GM18907 (cell line): ENCODE measurements at regions not wholly inside any gene's neighbourhood (a gene's known extent, or its start where the extent isn't known, plus 50 kb on each side); places are given as distances from the start of the nearest gene placed in this dataset.

ENCODE experiments used
- ATAC-seq: cut with Tn5 transposase; IDR thresholded peaks from one replicate; pipeline ENCODE4 v1.9.1; 2021; ENCODE audit warnings: mild to moderate bottlenecking, moderate library complexity; ENCODE audit not compliant: unreplicated experiment

DNA sequence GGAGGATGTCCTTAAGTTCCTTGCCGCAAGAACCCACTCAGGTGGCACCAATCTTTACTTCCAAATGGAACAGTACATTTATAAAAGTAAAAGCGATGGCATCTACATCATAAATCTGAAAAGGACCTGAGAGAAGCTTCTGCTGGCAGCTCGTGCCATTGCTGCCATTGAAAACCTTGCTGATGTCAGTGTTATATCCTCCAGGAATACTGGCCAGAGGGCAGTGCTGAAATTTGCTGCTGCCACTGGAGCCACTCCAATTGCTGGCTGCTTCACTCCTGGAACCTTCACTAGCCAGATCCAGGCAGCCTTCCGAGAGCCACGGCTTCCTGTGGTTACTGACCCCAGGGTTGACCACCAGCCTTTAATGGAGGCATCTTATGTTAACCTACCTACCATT is 191.7 kb downstream of the TRIM27 start:
- no peak for ATAC-seq

DNA sequence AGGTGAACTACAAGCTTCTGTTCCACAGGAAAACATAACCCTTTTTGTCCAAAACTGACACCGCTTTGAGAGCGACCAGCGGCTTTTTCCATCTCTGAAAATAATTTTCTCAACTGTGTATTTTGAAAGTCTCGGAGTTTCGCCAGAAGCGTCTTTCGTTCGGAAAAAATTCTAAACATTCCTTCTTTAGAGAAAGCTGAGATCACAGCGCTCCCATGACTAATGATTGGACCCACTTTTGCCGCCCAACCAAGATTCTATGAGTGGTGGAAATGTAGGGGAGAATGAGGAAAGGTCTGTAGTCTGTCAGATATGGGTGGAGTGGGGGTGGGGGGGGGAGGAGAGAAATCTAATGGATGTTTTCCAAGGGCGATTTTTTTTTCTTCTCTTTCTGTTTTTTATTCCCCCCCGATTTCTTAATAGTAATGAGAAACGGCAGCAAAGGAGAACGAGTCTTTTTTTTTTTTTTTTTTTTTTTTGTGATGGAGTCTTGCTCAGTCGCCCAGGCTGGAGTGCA is 189.3 kb downstream of the TRIM27 start:
- ATAC-seq, result no peak

DNA sequence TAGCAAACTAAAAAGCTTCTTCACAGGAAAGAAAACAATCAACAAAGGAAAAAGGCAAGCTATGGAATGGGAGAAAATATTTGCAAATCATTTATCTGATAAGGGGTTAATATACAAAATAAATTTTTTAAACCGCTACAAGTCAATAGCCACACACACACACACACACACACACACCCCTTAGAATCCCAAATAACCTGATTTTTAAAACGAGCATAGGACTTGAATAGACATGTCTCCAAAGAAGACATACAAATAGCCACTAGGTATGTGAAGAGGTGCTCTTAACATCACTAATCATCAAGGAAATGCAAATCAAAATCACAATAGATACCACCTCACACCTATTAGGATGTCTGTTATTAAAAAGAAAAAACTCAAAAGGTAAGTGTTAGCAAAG is 187.7 kb downstream of the TRIM27 start:
- ATAC-seq, result no peak

DNA sequence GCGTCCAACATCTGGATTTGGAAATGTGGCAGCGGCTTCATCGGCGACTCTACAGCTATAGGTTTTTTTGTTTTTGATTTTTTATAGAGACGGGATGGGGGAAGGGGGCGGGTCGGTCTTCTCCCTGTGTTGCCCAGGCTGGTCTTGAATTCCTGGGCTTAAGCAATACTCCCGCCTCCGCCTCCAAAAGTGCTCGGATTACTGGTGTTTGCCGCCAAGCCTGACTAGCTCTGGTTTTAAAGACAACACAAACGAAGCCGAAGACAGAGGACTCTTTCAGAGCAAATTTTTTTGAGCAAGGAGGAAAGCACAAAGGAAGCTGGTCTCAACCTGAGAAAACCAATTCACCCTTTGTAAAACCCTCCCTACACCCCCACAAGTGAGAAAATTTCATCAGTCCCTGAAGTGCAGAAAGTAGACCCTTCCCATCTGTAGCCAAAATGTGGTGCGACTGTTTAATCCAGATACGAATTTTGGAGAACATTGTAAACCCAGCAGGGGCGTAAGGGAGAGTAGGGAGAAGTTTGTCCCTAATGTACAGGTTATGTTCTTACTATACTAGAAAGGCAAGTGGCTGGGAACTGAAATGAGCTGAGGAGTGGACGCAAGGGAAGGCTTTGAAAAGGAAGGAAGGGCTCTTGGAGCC is 185.9 kb downstream of the TRIM27 start:
- no peak for ATAC-seq

DNA sequence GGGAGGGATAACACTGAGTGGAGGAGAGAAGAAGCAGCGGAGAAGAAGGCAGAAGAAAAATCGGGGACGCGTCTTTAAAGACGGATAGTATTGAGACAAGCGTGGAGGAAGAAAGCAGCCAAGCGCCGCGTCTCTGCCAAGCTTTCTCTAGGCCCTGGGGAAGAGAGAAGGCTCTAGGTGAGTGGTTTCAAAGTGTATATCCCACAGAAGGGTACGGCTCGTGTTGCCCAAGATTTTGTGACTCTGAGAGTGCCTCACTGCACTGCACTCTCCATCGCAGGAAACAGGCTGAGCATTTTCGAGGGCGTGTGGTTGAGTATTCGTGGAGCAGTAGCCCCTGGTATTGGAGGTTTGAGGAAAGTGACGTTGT is 185.4 kb downstream of the TRIM27 start:
- no peak for ATAC-seq

DNA sequence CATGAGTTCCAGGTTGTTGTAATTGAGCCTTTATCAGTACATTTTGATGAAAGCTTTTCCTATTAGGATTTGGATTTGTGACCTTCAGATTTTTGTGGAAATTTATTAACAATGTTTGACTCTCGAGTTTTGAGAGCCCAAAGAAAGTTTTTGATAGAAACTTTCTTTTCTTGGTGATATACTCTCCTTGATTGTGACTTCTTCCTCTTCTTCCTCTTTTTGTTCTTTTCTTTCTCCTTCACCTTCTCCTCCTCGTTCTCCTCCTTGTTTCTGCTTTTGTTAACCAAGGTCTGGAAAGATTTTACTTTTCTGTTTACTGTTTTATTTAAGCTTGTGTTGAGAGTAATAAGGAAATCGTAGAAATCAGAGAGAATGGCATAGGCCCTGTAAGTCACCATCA is 182.4 kb downstream of the TRIM27 start:
- ATAC-seq, result no peak

DNA sequence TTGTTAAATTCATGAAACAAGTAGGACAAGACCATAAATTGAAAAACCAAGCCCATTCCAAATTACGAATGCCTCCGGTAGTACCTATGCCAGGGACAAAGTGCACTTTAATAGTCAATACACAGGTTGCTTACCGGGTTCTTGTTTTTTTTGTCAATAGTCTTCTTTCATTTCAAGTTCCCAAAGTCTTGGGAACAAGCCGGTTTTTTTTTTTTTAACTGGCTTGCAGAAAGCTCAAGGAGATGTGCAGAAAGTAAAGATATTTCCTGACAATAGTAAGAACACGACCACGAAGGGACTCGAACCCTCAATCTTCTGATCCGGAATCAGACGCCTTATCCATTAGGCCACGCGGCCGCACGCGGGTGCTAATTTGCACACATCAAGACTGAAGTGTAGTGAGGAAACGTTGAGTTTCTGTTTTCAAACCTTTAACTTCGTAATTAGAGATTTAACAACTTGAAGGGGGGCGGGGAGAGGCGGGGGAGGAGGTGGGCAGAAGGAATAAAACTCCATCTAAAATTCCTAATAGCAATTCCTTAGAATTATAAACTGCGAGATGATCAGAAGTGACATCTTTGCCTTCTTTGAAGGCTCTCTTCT is 181.0 kb downstream of the TRIM27 start:
- ATAC-seq, result no peak

DNA sequence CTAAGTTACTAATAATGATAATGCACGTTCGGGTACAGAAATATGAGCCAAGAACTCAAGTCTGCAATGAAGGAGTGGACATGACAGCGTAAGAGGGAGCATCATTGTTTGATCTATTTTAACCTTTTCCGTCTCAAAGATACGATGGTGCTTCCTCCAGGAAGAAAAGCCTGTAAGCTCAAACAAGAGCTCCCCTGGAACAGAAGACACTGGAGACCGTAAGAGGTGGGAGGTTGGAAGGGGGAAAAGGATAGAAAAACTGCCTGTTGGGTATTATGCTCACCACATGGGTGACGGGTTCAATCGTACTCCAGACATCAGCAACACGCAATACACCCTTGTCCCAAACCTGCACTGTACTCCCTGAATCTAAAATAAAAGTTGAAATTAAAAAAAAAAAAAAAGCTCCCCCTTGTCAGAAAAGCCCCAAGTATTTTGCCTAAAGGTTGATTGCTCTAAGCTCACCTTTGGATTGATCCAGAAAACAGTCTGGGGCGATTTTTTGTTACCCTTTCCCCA is 180.5 kb downstream of the TRIM27 start:
- ATAC-seq, result no peak

DNA sequence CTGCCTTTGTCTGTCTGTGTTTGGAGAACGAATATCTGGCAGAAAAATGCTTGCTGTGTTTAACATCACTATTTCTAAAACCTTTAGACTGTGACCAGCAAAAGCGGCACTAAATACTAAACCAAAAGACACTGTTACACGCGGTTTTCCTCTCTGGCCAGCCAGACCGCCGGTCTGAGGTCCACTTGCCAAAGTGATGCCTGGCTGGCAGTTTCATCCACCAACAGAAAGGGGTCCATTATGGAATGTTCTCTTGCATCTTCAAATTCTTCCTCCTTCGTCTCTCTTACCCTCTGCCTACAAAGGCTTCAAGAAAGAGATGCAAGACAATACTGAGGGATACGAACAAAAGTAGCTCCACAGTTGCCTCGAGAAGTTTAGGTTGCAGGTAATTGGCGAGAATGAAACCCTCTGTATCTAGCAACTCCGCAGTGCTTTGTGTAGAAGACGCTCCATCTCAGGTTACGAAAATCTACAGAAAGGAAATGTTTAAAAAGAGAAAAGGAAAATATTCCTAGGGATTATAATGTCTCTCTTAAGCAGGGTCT is 176.6 kb downstream of the TRIM27 start:
- no peak for ATAC-seq

DNA sequence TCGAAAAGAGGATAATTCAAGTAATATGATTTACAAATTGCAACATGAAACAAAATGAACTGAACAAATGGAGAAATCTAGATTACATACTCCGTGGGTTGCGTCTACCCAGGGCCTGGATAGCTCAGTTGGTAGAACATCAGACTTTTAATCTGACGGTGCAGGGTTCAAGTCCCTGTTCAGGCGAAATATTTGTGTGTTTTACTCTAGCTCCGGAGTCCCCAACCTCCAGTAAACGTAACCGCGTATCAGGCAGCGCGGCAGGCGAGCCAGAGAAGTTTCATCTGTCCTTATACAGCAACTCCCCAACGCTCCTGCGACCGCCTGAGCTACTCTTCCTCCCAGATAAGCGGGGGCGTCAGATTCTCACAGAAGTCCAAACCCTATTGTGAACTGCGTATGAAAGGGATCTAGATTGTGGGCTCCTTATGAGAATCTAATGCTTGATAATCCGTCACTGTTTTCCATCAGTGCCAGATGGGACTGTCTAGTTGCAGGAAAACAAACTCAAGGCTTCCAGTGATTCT is 176.1 kb downstream of the TRIM27 start:
- no peak for ATAC-seq

DNA sequence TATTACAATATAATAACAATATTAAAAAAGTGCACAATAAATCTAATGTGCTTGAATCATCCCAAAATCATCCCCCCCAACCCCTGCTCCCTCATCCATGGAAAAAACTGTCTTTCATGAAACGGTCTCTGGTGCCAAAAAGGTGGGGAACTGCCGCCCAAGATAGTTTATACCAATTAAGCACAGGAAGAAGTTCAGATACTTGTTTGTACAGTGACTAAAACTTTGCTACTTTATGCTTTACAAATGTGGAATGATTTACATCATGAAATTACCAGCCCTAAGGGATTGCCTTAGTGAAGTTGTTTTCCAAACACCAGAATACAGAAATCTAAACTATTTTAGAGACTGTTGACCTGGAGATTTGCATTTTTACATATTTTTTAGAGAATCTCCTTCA is 175.6 kb downstream of the TRIM27 start:
- no peak for ATAC-seq

DNA sequence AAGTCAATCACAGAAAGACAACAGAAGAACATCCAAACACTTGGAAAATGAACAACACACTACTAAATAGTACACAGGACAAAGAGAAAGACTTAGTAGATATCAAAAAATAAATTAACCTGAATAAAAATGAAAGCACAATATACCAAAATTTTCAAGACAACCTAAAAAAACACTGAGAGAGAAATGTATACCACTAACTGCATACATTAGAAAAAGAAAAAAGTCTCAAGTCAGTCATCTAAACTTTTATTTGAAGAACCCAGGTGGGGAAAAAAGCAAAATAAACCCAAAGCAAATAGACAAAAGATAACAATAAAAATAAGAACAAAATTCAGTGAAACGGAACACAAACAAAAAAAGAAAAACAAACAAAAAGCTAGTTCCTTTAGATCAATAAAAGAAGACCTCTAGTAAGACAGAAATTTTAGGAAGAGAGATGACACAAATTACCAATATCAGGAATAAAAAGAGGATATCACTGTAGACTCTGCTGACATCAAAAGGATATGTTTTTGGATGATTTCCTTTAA is 172.8 kb downstream of the TRIM27 start:
- no peak for ATAC-seq

DNA sequence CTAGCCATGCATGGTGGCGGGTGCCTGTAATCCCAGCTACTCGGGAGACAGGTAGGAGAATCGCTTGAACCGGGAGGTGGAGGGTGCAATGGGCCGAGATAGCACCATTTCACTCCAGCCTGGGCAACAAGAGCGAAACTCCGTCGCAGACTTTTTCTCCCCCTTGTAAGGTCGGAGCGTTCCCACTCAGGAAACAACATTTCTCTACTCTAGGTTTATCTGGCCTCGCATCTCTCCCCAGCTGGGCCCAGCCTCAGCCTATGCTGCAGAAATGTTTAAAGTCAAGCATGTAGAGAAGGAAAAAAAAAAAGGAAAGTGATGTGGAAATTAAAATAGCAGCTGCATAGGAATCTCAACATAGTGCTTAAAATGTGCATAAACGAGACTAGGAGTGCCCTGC is 172.3 kb downstream of the TRIM27 start:
- ATAC-seq, result no peak

DNA sequence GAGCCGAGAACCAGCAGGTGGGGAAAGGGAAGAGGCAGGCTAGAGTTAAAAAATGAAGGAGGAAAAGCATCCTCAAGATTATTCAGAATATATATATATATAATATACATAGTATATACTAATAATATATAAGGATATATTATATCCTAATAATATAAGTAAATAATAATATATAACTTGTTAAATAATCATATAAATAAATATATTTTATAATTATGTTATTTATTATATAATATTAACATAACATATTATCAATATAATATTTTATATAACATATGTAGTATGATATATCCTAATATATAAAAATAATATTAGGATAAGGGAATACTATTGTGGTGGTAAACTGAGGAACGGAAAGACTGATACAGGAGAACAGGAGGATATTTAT is 171.8 kb downstream of the TRIM27 start:
- no peak for ATAC-seq

DNA sequence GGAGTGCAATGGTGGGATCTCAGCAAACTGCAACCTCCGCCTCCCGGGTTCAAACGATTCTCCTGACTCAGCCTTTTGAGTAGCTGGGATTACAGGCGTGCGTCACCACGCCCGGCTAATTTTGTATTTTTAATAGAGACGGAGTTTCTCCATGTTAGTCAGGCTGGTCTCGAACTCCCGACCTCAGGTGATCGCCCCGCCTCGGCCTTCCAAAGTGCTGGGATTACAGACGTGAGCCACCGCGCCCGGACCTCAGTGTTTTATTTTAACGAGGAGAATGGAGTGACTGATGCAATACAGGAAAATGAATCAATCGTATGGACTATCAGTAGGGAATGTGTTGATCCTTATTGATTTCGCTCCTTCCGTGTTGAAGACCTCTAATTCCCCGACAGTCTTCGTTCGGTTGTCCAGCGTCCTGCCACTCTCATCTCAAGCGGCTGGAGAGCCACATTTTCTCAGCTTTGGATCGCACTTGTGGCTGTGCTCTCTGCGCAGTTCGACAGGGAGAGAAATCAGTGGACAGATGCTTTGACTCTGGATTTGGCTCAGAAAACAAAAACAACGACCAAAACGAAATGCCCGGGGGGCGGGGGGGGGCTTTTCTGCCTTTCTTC is 166.2 kb downstream of the TRIM27 start:
- no peak for ATAC-seq

DNA sequence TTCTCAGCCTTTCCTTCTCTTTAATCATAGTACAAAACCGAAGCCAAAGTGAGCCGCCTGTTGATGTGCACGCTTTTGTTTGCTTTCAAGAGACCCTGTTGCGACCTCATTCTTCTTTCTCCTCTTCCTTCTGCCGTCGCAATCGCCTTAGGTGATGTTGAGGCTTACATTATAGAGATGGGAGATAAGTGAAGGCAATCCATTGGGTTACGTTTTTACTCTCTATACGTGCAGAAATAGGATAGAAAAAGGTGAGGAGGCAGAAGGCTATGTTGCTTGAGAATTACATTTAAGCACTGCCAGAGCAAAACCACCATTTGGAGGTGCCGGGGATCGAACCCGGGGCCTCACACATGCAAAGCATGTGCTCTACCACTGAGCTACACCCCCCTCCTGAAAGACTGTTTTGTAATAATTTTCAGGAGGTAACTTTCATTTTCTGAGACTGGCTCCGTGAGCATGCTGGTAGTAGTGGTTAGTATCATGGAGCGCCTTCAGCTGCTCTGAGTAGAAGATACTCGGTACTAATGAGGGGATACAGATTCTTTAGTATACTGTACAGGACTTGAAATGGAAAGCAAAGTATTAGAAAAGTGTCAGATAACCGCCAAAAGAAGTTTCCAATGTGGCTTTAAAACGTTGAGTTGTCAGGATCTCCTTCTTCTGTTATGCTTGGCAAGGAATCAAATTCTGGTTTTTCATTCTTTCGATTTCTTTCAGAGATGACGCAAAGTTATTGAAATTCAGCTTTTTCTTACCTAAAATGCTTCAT is 165.6 kb downstream of the TRIM27 start:
- ATAC-seq, result no peak

DNA sequence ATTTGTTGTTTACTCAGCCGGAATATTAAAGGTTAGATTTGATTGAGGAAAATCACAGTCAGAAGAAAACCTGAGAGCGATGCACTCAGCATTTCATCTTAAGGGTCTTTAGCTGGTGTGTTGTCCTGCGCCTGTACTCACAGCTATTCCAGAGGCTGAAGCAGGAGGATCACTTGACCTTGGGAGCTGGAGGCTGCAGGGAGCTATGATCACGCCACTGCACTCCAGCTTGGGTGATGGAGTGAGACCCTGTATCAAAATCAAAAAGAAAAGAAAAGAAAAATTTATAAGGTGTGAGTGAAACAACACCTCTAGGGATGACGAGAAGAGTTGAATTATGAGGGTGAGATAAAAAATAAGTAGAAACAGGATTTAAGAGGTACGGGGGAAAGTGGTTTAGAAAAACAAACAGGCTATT is 165.0 kb downstream of the TRIM27 start:
- ATAC-seq, result no peak

DNA sequence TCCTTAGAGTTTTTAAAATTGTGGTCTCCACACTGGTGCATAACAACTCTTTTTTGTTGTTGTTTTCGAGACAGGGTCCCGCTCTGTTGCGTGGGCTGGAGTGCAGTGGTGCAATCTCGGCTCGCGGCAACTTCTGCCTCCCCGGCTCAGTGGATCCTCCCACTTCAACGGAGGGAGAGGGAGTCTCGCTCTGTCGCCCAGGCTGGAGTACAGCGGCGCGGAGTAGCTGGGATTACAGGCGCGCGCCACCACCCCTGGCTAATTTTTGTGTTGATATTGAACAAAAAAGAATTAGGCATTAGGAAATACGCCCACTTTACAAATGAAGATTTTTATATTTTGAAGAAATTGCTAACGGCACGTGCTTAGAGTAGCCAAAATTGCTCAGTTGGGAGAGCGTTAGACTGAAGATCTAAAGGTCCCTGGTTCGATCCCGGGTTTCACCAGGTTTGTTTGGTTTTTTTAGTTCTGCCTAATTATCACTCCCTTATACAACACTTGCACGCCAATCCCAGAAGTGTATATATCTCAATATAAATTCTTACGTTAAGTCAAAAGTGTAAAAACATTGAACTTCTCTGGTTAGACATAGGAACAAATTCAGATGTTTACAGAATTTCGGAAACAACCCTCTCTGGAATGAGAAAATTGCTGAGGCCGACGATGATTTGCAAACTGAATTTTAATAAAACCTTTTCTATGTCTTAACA is 159.6 kb downstream of the TRIM27 start:
- no peak for ATAC-seq

DNA sequence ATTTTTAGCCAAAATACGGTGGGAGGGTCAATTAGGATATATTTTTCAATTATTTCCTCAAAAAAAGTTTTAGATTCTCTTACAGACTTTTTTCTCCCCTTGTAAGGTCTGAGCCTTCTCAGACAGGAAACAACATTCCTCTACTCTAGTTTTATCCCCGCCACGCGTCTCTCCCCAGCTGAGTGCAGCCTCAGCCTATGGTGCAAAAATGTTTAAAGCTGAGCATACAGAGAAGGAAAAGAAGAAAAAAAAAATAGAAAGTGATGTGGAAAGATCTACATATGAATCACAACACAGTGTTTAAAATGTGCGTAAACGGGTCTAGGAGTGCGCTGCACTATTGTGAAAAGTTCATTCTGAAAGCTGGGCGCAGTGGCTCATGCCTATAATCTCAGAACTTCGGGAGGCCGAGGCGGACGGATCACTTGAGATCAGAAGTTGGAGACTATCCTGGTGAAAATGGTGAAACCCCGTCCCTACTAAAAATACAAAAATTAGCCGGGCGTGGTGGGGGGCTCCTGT is 159.0 kb downstream of the TRIM27 start:
- no peak for ATAC-seq

DNA sequence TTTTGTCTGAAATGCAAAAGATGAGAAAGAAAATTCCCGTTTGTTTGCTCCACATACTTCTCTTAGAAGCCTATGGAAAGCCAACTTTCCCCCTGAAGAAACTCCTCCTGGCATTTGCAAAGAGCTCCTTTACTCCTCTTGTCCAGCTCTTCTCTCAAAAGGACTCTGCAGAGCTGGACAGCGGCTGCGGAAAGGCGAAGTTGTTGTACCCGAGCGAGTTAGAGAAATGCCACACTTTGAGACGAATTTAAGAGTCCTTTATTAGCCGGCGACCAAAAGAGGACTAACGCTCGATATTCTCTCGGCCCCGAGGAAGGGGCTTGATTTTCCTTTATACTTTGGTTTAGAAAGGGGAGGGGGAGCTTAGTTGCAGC is 157.8 kb downstream of the TRIM27 start:
- no peak for ATAC-seq
